ENCODE measurements at regions not wholly inside any gene's neighbourhood (a gene's known extent, or its start where the extent isn't known, plus 50 kb on each side); places are given as distances from the start of the nearest gene placed in this dataset.

- no peaks in the 10 kb centered on the region for H3F3A ChIP-seq (ENCODE audit: control insufficient read depth, insufficient read depth)
Observed at GRCh38 chr16:60907645-60908044, 1128.6 kb downstream of the CDH8 start.

GRCh38 chr16:60905811-60906210 lies 1130.4 kb downstream of the CDH8 start:
- Histone ChIP-seq H3F3A (ENCODE audit: control insufficient read depth, insufficient read depth) (no peaks in the 10 kb centered on the region), H3K4me1 (ENCODE audit: control insufficient read depth, low read length) (no peaks in the 10 kb centered on the region), H3K4me3 (ENCODE audit: low read length) (no peak overlapping the region), H3K79me2 (ENCODE audit: control insufficient read depth, low read length) (no peaks in the 10 kb centered on the region), H3K4me2 (ENCODE audit: low read length) (no peak overlapping the region), H3K9me3 (ENCODE audit: control insufficient read depth, insufficient read depth, low read length) (no peaks in the 10 kb centered on the region), H3K27ac (ENCODE audit: low read depth, low read length) (no peak overlapping the region), H4K20me1 (ENCODE audit: control insufficient read depth, insufficient read depth, low read depth, low read length) (no peaks in the 10 kb centered on the region), H3K9me2 (replicated peaks; ENCODE audit: control insufficient read depth, low read length) (no peaks in the 10 kb centered on the region), H3K36me3 (ENCODE audit: control insufficient read depth, low read length) (no peaks in the 10 kb centered on the region), H3K27me3 (ENCODE audit: control insufficient read depth, low read length) (no peaks in the 10 kb centered on the region)
- TF ChIP-seq CTCF (IDR thresholded peaks at IDR 0.05; ENCODE audit: low read depth, low read length, poor library complexity, severe bottlenecking) (no peak), EZH2phosphoT487 (IDR thresholded peaks at IDR 0.05; ENCODE audit: borderline replicate concordance, low read length) (no peak)

More at GRCh38 chr16:60907645-60908044, 1128.6 kb downstream of the CDH8 start:
- no peaks in the 10 kb centered on the region for H3K9me2 ChIP-seq (replicated peaks; ENCODE audit: control insufficient read depth, low read length)
- no peak for TF ChIP-seq CTCF (IDR thresholded peaks at IDR 0.05; ENCODE audit: low read depth, low read length, poor library complexity, severe bottlenecking)
- no peak for TF ChIP-seq EZH2phosphoT487 (IDR thresholded peaks at IDR 0.05; ENCODE audit: borderline replicate concordance, low read length)
- H3K4me3 ChIP-seq (ENCODE audit: low read length): no peak overlapping the region
- no peak overlapping the region for H3K27ac ChIP-seq (ENCODE audit: low read depth, low read length)
- H3K79me2 ChIP-seq (ENCODE audit: control insufficient read depth, low read length): no peaks in the 10 kb centered on the region
- H3K36me3 ChIP-seq (ENCODE audit: control insufficient read depth, low read length): no peaks in the 10 kb centered on the region
- H3K9me3 ChIP-seq (ENCODE audit: control insufficient read depth, insufficient read depth, low read length): no peaks in the 10 kb centered on the region
- no peaks in the 10 kb centered on the region for H3K4me1 ChIP-seq (ENCODE audit: control insufficient read depth, low read length)
- H3K27me3 ChIP-seq (ENCODE audit: control insufficient read depth, low read length): no peaks in the 10 kb centered on the region
- H4K20me1 ChIP-seq (ENCODE audit: control insufficient read depth, insufficient read depth, low read depth, low read length): no peaks in the 10 kb centered on the region
- no peak overlapping the region for H3K4me2 ChIP-seq (ENCODE audit: low read length)

- H3F3A ChIP-seq (ENCODE audit: control insufficient read depth, insufficient read depth): no peaks in the 10 kb centered on the region
- H3K4me3 ChIP-seq (ENCODE audit: low read length): no peak overlapping the region
- H4K20me1 ChIP-seq (ENCODE audit: control insufficient read depth, insufficient read depth, low read depth, low read length): no peaks in the 10 kb centered on the region
- H3K4me2 ChIP-seq (ENCODE audit: low read length): no peak overlapping the region
- no peaks in the 10 kb centered on the region for H3K9me2 ChIP-seq (replicated peaks; ENCODE audit: control insufficient read depth, low read length)
- no peaks in the 10 kb centered on the region for H3K36me3 ChIP-seq (ENCODE audit: control insufficient read depth, low read length)
- no peaks in the 10 kb centered on the region for H3K9me3 ChIP-seq (ENCODE audit: control insufficient read depth, insufficient read depth, low read length)
- no peak overlapping the region for H3K27ac ChIP-seq (ENCODE audit: low read depth, low read length)
- no peaks in the 10 kb centered on the region for H3K27me3 ChIP-seq (ENCODE audit: control insufficient read depth, low read length)
- TF ChIP-seq EZH2phosphoT487 (IDR thresholded peaks at IDR 0.05; ENCODE audit: borderline replicate concordance, low read length) (no peak), CTCF (IDR thresholded peaks at IDR 0.05; ENCODE audit: low read depth, low read length, poor library complexity, severe bottlenecking) (no peak)
- no peaks in the 10 kb centered on the region for H3K4me1 ChIP-seq (ENCODE audit: control insufficient read depth, low read length)
- H3K79me2 ChIP-seq (ENCODE audit: control insufficient read depth, low read length): no peaks in the 10 kb centered on the region
Observed at GRCh38 chr16:60902114-60902513, 1134.1 kb downstream of the CDH8 start.

GRCh38 chr16:60882816-60883215 lies 1153.4 kb downstream of the CDH8 start:
- H3K4me3 ChIP-seq (ENCODE audit: low read length): no peak overlapping the region
- H4K20me1 ChIP-seq (ENCODE audit: control insufficient read depth, insufficient read depth, low read depth, low read length): no peaks in the 10 kb centered on the region
- H3K27me3 ChIP-seq (ENCODE audit: control insufficient read depth, low read length): no peaks in the 10 kb centered on the region
- H3F3A ChIP-seq (ENCODE audit: control insufficient read depth, insufficient read depth): no peaks in the 10 kb centered on the region
- H3K79me2 ChIP-seq (ENCODE audit: control insufficient read depth, low read length): no peaks in the 10 kb centered on the region
- H3K27ac ChIP-seq (ENCODE audit: low read depth, low read length): no peak overlapping the region
- no peak overlapping the region for H3K4me2 ChIP-seq (ENCODE audit: low read length)
- no peaks in the 10 kb centered on the region for H3K9me2 ChIP-seq (replicated peaks; ENCODE audit: control insufficient read depth, low read length)
- no peaks in the 10 kb centered on the region for H3K4me1 ChIP-seq (ENCODE audit: control insufficient read depth, low read length)
- H3K9me3 ChIP-seq (ENCODE audit: control insufficient read depth, insufficient read depth, low read length): no peaks in the 10 kb centered on the region
- H3K36me3 ChIP-seq (ENCODE audit: control insufficient read depth, low read length): no peaks in the 10 kb centered on the region
- TF ChIP-seq EZH2phosphoT487 (IDR thresholded peaks at IDR 0.05; ENCODE audit: borderline replicate concordance, low read length) (no peak), CTCF (IDR thresholded peaks at IDR 0.05; ENCODE audit: low read depth, low read length, poor library complexity, severe bottlenecking) (no peak)

Data from DOHH2 (cell line).